T-helper 2 cell treated with Interferon-gamma antibody and Interleukin-4, amounts not matched to agents 100 ng/mL and 5 ng/mL, for 36 hours (primary cell): ENCODE measurements at regions not wholly inside any gene's neighbourhood (a gene's known extent, or its start where the extent isn't known, plus 50 kb on each side); places are given as distances from the start of the nearest gene placed in this dataset.
"Not testable (repeated sequence)": the region's sequence is repeated elsewhere in the genome, so short reads cannot be mapped to it uniquely, and the experiment has no call there.

Experiments used
- intact Hi-C: fragments of 100-400 bp; cut with micrococcal nuclease; formaldehyde crosslinking; loops from one replicate; pipeline ENCODE4 v1.15.1; 2023

DNA sequence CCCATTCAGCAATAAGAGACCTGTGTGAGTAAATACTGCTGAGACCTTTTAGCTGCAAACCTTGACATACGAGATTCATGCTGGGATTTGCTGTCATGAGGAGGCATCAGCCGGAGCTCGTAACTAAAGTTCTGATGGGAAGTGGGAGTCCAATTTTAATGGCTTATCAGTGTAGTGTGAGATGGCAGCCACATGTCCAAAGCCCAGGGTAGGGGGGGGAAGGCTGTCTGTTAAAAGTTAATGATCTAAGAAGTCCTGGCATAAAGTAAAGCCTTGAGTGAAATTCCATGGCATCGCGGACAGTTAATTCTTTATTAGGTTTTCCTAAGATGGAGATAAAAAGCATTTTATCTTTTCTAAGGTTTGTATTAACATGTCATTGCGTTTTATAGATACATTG is 240.0 kb downstream of the AACS start:
- intact Hi-C loops, result no loop called here

DNA sequence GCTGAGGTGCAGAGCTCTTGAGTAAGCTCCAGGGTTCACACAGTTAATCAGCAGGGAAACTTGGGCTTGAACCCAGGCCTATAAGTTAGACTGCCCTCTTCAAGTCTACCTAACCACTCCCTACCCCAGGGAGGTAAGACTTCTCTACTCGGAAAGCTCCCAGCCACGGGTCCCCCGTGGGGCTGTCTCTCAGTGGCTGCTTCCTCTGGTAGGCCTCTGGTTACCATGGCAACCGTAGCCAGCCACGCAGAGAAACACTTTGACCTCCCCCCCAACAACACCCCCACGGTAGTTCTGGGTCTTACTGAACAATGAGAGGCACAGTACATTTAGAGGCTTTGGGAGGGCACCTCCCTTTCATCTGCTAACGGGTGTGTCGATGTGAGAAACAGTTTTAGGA is 245.2 kb downstream of the AACS start:
- intact Hi-C loops, result no loop called here

DNA sequence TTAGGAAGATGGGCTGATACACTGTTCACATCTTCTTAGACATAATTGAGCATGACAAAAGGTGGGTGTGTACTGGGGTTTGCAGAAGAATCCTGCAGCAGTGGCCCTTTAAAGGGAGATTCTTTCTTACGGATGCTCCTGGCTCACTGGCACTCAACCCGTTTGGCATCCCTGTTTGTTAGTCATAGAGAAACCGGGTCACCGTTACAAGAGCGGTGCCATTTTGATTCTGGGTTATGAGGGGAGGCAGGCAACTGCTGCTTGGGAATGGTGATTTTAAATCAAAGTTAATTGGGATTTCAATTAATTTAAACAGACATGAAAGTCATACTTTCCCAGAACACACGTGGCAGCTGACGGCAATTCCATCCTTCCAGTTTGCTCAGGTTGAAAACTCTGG is 245.8 kb downstream of the AACS start:
- intact Hi-C loops, result no loop called here

DNA sequence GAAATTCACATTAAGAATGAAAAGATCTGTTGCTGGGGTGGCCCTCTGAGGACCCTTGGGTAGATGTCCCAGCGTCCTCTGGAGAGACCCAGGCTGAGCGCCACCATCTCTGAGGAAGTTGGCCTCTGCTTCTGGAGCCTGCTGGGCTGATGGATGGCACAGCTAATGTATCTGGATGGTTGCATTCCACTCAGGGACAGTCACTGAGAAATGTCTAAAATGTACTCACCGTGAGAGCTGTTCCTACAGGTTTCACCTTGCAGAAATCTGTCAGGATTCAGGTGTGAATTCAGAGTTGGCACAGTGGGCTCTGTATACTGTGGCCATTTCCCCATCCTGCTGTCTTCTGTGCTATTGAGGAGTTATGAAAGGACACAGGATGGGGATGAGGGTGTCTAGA is 247.2 kb downstream of the AACS start:
- intact Hi-C loops, result no loop called here

DNA sequence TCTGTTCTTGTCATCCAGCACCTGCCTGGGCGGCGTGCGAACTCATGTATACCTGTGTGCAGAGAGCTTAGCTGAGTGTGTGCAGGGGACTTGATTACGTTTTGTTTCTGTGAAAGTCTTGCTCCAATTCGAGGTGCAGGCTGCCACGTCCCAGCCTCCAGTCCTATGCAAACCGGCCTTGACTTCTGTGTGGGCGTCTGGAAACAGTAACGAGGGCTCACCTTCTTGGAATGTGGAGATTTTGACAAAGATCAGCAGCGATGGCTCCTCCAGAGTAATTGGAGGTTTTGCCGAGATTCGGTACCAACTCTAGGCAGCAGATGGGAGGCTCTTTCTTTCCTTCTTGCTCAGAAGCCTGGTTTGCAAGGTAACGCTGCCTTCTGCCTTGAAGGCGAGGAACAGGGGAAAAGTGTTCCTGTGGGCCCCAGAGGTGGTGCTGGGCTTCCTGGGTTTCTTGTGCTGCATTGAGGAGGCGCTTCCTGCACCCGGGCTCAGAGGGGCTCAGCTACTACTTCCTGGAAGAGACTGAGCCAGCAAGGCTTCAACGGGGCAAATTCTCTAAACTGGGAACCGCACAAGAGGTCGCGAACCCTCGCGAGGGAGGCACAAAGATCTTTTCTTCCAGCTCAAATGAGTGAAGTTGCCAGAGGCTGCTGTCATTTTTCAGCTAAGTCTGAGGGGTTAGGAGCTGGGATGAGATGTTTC is 249.0 kb downstream of the AACS start:
- intact Hi-C loops, result no loop called here

DNA sequence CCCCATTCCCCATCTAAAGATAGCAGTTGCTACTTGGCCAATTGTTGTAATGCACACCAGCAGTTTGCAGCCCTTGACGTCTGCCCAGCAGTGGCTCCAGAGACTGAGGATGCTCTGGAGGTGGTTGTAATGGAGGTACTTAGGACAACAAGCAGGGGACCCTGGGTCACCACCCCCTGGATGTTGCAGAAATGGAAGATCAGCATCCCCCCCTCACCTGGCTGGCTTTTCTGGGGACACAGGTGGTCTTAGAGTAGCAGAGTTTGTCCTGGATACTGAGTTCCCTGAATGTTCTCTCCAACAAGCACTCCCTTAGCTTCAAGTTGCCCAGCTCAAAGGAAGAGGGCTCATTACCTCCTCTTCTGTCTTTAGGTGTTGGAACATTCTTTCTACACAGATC is 250.5 kb downstream of the AACS start:
- intact Hi-C loops, result no loop called here

DNA sequence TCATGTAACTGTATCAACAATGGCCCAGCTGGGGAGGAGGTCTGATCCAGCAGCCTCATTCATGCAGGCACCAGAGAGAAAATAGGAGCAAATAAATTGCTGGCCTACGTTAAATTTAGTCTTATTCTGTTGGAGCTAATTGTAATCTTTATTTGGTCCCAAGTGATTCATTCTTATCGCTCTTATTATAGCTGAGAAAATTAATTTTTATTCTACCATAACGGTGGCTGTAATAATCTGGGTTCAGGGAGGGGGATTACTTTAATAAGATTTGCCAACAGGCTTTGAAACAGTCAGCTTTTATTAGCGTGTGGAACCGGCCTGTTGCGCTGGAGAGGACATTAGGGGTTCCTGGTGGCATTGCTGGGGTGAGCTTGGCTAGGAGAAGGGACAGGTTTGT is 254.9 kb downstream of the AACS start:
- intact Hi-C loops, result no loop called here

DNA sequence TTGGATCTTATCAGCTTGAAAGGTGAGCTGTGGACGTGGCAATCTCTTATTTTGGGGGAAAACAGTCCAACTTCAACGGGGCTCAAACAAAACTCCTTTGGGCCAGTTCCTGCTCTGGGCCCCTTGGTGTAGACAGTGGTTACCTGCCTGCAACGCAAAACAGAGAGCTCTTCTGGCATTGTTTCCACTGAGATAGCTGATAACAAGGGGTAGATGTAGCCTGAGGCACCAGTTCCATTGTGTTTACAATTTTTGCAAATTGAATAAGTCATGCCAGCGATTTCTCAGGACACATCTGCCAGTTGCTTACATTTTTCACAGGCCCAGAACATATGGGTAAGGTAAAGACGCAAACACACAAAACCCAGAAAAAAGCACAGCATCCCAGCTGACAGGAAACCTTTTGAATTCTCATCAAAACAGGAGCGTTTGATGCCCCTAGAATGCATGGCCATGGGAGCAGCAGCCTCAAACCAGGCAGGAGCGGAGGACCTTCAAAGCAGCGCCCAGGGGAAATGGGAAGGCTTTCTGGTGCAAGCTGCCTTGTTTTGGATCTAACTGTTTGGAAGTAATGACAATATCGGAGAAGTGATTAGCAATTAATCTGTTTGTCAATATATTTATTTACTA is 259.7 kb downstream of the AACS start:
- intact Hi-C loops, result no loop called here

DNA sequence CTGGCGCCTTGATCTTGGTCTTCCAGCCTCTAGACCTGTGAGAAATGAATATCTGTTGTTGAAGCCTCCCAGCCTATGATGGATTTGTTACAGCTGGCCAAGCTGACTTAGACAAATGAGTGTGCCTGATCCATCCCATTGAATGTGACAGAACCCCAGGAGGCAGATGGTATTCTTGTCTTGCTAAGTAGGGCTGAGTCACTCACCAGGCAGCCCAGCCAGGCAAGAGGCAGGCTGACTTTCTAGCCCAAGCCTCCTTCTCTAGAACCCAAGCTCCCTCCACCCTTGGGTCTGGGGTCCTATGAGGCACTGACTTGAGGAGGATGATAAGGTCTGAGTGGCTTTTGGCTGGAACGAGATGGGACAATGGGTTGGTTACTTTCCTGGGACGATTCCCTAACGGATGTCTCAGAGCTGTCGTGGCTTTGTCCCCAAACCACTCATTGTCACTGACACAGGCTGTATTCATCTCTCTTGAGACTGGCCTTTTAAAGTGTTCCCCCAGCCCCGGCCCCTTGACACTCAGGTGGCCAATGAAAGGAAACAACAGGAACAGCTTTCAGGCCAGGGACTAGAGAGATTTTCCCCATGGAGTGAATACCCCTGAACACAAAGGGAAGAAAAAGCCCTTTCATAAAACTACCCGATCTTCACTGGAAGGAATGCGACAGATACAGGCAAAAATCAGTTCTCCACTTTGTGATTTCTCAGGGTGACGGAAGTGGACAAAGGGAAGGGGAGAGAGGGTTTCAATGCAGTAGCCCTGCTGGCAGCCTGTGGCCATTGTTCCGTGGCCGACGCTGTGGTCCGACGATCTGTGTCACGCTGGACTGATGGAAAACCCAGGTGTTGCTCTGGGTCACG is 264.2 kb downstream of the AACS start:
- intact Hi-C loops, result loop anchor here (10.0 kb wide), 1 partner anchor 145 kb away; the partner anchor contains the start of gene TMEM132B

DNA sequence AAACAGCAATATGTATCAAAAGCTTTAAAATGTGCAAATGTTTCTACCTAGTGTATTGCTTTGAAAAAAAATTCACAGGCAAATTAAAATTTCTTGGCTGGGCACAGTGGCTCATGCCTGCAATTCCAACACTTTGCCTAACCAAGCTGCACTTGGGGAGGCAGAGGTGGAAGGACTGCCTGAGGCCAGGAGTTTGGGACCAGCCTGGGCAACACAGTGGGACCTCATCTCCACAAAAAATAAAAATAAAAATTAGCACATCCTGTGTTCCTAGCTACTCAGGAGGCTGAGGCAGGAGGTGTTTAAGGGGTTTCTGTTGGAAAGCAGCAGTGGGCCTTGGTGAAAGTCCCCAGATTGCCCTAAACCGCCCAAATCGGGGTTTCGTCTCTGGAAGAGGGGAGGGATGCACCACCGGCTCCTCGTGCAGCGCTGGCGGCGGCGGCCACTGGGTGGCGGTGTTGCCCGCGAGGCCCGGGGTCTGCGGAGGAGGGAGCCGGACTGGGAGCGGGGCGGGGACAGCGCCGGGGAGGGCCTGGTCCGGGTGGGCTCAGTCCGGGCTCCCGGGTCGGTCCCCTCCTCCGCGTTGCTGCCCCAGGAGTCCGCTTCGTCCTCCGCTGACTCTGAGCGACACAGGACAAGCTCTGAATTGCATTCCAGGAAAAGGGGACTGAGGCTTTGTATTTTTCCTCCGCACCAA is 265.6 kb downstream of the AACS start:
- intact Hi-C loops, result loop anchor here (1.0 to 10.0 kb wide), 2 partner anchors 73 to 146 kb away; partner anchors contain the start of gene TMEM132B

DNA sequence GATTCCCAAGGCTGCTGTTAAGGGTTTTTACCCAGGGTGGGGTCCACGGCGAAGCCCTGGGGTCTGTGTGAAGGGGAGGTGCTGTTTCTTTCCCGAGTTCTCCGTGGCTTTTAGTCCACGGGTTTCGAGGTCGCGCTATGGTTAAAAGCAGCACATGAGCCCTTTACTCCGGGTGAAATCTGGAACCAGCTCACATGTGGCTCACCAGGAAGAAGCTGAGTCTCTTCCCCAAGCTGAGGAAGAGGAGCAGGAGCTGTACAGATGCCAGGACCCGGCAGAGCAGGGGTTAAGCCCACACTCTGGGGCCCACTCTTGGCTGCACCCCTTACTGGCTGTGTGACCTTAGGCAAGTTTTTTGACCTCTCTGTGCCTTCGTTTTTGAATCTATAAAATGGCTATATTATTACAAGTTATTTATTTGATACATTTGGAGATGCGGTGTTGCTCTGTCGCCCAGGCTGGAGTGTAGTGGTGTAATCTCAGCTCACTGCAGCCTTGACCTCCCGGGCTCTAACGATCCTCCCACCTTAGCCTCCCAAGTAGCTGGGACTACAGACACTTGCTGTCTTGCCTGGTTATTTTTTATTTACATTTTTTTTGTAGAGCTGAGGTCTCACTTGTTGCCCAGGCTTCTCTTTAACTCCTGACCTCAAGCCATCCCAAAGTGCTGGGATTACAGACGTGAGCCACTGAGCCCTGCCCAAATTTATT is 266.3 kb downstream of the AACS start:
- intact Hi-C loops, result loop anchor here (1.0 to 10.0 kb wide), 2 partner anchors 72 to 147 kb away; partner anchors contain the start of gene TMEM132B

DNA sequence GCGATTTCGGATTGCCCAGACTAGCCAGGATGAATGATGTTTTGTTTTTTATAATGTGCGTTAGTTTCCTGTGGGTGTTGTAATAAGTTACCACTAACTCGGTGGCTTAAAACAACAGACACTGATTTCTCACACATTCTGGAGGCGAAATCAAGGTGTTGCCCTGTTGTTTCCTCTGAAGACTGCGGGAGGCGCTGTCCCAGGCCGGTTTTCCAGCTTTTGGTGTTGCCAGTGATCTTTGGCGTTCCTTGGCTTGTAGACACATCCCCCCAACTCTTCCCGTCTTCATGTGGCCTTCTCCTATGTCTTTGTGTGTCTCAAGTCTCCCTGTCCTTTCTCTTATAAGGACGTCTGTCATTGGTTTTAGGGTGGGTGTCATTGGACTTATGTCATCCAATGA is 267.7 kb downstream of the AACS start:
- intact Hi-C loops, result loop anchor here (10.0 kb wide), 1 partner anchor 148 kb away; the partner anchor contains the start of gene TMEM132B

DNA sequence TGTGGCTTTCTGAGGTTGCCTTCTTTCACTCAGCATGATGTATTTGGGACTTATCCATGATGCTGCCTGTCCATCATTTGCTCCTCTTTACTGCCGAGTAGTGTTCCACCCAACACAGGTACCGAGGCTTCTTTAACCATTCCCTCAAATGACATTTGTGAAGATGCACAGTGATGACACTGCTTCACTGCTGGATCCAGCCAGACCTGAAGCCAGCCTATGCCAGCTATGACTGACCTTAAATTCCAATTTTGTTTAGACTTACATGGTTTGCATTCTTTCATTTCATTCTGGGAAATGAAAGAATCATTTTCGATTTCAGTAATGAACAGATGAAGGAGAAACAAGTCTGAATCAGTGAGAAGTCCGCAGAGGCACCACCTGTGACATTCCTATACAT is 271.0 kb downstream of the AACS start:
- intact Hi-C loops, result loop anchor here (10.0 kb wide), 1 partner anchor 151 kb away; the partner anchor contains the start of gene TMEM132B

DNA sequence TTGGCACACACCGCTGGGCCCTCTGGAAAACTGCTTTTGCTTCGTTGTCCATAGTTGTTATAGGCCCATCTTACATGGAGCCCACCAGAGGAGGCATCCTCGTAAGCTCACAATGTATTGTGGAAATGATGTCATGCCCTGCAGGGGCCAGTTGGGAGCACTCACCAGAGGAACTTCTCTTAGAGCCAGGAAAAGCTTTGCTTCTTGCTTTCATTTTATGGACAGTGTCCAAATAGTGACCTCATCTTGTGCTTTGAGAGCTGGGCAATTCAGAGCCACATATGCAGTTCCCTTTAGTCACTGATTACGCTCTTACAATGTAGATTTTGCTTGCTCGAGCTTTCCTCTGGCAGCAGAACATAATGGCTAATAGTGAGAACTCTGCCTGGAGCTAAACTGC is 275.6 kb downstream of the AACS start:
- intact Hi-C loops, result no loop called here

DNA sequence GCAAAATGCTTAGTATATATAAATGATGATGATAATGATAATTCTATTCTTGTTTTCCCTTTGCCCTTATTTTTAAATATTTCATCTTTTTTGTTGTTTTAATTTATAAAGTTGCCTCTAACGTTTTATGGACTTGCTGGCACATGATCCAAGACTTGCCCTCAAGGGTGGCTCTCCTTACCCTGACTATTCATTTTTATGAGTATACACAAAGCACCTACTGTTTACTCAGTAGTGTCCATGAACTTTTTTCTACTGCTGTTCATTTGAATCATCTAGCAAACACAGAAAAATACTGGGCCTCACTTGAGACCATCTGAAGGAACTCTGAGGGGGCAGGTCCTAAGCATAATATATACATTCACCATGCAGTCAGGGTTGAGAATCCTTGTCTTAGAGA is 276.2 kb downstream of the AACS start:
- intact Hi-C loops, result no loop called here

DNA sequence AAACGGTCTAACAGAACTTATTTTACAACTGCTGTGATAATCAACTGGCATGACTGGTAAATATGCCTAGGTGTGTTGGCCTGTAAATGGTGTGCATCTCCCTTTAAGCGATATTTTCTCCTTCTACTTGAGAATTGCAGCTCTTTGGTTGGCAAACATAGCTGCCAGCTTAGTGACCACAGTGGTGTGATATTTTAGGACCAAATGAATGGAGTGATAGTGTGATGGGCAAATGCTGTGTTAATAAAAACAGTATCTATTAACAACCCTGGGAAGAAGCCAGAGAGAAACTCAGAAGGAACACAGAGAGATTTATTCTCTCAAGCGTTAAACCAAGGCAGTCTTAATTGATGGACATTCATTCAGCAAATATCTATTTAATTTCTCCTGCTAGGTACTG is 278.4 kb downstream of the AACS start:
- intact Hi-C loops, result no loop called here

DNA sequence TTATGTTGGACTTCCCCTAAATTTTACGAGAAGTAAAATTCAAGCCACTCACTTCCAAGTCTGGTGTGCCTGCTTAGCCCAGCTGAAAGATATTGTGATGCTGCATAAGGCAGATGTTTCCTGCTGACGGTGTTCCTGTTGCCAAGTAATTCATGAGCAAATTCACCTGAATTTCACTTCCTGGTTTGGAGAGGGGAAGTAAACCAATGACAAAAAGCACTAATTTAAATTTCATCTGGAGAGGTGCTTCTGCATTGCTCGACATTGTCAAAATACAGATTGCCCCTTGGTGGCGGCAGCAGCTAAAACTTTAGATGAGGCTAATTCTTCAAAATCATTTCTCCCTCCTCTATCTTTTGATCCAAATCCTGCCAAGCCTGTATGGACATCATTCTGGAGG is 281.1 kb downstream of the AACS start:
- intact Hi-C loops, result no loop called here

DNA sequence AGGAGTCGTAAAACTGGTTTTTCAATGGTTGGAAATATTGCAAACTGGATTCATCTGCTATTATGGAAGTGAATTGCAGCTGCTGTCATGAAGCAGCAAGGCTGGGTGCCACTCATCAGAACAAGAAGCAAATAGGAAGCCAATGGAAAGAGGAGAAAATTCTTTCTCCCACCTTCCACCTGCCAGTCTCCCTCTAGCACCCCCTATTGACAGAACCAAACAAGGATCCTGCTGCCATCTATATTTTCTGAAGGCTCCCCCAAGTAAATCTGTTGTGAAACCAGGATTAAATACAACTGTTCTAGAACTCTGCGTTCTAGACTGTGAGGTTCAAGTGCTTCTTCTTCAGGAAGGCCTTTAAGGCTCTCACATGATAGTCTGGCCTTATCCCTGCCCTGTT is 286.6 kb downstream of the AACS start:
- intact Hi-C loops, result no loop called here

DNA sequence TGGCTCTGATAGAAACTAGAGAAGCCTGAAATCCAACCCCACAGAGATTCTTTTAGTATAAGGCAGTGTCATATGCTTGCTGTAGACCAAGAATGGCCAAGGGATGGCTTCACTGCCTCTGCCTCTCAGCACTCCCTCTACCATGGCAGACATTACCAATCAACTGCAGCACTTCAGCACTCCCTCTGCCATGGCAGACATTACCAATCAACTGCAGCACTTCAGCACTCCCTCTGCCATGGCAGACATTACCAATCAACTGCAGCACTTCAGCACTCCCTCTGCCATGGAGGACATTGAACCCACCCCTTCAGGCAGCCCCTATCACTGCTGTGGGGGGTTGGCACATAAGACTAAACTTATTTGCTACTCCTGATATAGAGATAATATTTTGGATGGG is 287.8 kb downstream of the AACS start:
- intact Hi-C loops, result not testable (repeated sequence)

DNA sequence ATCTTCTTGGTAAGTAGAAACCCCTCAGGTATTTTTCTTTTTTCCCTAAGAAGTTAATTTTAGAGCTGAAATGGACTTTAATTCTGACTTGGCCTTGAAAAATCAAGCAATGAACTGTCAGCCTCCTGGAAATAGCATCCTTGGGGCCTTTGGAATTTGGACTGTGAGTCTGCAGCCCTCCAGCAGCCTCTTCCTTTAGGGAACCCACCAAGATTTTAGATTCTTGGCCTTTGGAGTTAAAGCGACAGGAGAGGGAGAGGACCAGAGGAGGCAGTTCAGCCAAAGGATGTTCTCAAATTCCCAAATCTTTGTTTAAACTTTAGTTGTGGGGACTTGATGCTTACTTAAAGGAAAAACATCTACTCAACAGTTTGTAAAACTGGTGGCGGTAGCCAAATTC is 288.6 kb downstream of the AACS start:
- intact Hi-C loops, result no loop called here

DNA sequence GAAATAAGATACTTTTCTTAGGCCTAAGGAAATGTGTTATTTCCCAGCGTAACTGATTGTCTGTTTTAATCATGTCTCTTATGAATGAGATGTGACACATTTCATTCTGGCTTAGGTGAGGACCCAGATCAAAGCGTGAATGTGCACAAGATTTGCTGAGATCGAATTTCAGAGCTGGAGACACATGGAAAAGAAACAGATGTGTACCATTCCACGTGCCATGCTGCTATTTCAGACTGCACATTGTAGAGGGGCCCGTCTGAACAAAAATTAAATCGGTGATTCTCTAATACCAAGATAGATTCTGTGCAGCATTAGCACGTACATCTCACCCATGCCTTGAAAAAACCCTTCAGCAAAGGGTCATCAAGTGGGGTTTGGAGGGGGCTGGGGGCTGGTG is 290.4 kb downstream of the AACS start:
- intact Hi-C loops, result no loop called here
